ENCODE measurements at regions not wholly inside any gene's neighbourhood (a gene's known extent, or its start where the extent isn't known, plus 50 kb on each side); places are given as distances from the start of the nearest gene placed in this dataset.

GRCh38 chr4:117249333-117249732 is 164.0 kb upstream of the TRAM1L1 start:
- DNase-seq: no peak
- Mint-ChIP-seq H3K9me3 (peaks cover 7 to 21% of the 10 kb centered on the region in 2 donors), H3K27ac (no peak overlapping the region), H3K27me3 (no peaks in the 10 kb centered on the region), H3K4me3 (no peak overlapping the region), H3K4me1 (no peaks in the 10 kb centered on the region), H3K36me3 (no peaks in the 10 kb centered on the region)
- no peak for ATAC-seq (replicated peaks)

GRCh38 chr4:117264072-117264471 is 178.7 kb upstream of the TRAM1L1 start:
- DNase-seq (no peak), ATAC-seq (replicated peaks) (no peak)
- Mint-ChIP-seq H3K27ac (no peak overlapping the region), H3K9me3 (peaks cover 0 to 5% of the 10 kb centered on the region in 2 donors), H3K27me3 (no peaks in the 10 kb centered on the region), H3K4me1 (no peaks in the 10 kb centered on the region), H3K36me3 (no peaks in the 10 kb centered on the region), H3K4me3 (no peak overlapping the region)

GRCh38 chr4:117267317-117267716 is 181.9 kb upstream of the TRAM1L1 start:
- ATAC-seq (replicated peaks) (no peak), DNase-seq (no peak)
- no peak overlapping the region for H3K27ac Mint-ChIP-seq
- H3K9me3 Mint-ChIP-seq: peaks cover 0 to 4% of the 10 kb centered on the region in 2 donors
- no peak overlapping the region for H3K4me3 Mint-ChIP-seq
- no peaks in the 10 kb centered on the region for H3K27me3 Mint-ChIP-seq
- H3K4me1 Mint-ChIP-seq: no peaks in the 10 kb centered on the region
- H3K36me3 Mint-ChIP-seq: no peaks in the 10 kb centered on the region

DNA sequence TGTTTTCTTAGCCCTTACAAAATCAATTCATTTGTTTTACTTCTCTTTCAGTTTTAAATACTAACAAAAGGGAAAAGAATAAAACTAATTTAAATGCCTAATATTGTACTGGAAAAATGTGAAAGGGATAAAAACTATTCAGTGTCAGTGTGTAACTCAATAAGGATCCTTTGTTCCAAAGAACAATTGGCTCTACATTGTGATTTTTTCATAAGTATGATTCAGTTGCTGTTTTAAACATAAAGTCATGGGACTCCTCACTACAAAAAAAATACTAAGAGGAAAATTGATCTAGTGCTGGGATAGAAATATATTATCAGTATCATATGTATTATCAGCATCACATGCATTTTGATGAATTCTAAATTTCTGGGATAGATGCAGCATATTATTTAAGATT is 199.4 kb upstream of the TRAM1L1 start:
- DNase-seq: no peak
- ATAC-seq (replicated peaks): no peak
- no peak overlapping the region for H3K4me3 Mint-ChIP-seq
- no peak overlapping the region for H3K27ac Mint-ChIP-seq
- H3K27me3 Mint-ChIP-seq: no peaks in the 10 kb centered on the region
- no peaks in the 10 kb centered on the region for H3K9me3 Mint-ChIP-seq
- no peaks in the 10 kb centered on the region for H3K4me1 Mint-ChIP-seq
- no peaks in the 10 kb centered on the region for H3K36me3 Mint-ChIP-seq

- DNase-seq (no peak), ATAC-seq (replicated peaks) (no peak)
- Mint-ChIP-seq H3K27ac (no peak overlapping the region), H3K9me3 (peaks cover 0 to 2% of the 10 kb centered on the region in 2 donors), H3K27me3 (no peaks in the 10 kb centered on the region), H3K4me1 (no peaks in the 10 kb centered on the region), H3K36me3 (no peaks in the 10 kb centered on the region), H3K4me3 (no peak overlapping the region)
These were observed 208.4 kb upstream of the TRAM1L1 start for GRCh38 chr4:117293784-117294183.

DNA sequence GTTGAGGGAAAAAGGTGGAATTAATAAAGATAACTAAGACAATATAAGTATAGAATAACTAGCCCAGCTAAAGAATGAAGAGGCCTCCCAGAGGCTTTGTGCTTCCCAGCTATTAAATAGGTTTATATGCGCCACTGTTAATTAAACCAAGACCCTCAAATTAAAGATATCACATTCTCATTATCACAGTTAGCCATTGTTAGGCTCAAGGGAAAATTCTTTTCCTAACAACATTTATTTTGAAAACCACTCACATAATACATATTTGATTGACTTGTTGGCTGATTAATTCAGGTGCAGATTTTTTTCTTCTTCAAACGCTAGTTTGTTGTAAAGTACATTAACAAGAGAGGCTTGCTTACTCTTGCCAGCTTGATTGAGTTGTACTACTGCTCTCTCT is 216.8 kb upstream of the TRAM1L1 start:
- H3K27me3 Mint-ChIP-seq: no peaks in the 10 kb centered on the region
- H3K36me3 Mint-ChIP-seq: no peaks in the 10 kb centered on the region
- H3K4me1 Mint-ChIP-seq: no peaks in the 10 kb centered on the region
- no peak overlapping the region for H3K27ac Mint-ChIP-seq
- H3K4me3 Mint-ChIP-seq: no peak overlapping the region
- ATAC-seq (replicated peaks): no peak
- no peak for DNase-seq
- H3K9me3 Mint-ChIP-seq: no peaks in the 10 kb centered on the region

- DNase-seq (no peak), ATAC-seq (replicated peaks) (no peak)
- Mint-ChIP-seq H3K4me1 (no peaks in the 10 kb centered on the region), H3K27ac (no peak overlapping the region), H3K9me3 (peaks cover 2 to 6% of the 10 kb centered on the region in 2 donors), H3K36me3 (no peaks in the 10 kb centered on the region), H3K4me3 (no peak overlapping the region), H3K27me3 (no peaks in the 10 kb centered on the region)
These were observed 225.8 kb upstream of the TRAM1L1 start for GRCh38 chr4:117311215-117311614.

DNA sequence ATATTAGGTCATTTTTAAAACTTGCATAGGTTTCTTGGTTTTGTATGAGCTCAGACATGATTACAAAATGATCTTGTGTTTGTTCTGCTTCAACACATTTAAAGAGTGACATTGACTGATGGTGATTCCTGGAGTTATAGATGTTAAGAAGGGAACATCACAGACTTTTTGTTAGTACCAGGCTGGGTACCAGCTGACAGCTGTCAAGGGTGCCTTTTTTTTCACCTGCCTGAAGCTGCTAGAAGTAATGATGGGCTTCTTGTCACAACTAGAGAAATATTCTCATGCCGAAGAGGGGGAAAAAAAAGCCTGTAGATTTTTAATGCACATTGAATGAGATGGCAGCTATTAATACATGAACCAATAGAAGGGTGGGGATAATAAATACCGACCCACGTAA is 226.6 kb upstream of the TRAM1L1 start:
- ATAC-seq (replicated peaks): no peak
- Mint-ChIP-seq H3K36me3 (no peaks in the 10 kb centered on the region), H3K4me1 (no peaks in the 10 kb centered on the region), H3K27ac (no peak overlapping the region), H3K27me3 (no peaks in the 10 kb centered on the region), H3K9me3 (peaks cover 2 to 6% of the 10 kb centered on the region in 2 donors), H3K4me3 (no peak overlapping the region)
- no peak for DNase-seq

DNA sequence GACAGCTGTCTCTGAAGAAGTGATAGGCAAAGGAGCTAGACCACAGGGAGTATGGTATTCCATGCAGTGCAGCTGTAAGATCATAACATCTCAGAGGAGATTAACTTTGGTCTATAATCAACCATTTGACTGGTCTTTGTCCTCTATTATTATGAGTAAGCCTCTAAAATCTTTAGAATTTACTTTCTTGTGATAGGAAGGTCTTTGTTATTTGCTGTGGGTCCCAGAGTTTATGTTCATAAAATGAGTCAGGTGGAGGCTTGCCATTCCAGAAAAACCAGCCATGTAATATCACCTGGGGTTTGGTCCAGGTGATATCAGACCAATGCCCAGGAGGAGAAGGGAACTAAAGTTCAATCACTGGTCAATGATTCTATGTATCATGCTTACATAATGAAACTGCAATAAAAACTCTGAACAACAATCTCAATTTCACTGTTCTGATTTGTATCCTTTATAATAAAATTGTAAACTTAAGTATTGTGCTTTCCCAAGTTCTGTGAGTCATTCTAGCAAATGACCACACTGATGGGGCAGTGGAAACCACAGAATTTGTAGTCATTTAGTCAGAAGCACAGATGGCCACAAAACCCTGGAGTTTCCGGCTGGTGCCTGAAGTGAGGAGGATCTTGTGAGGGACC is 239.6 kb upstream of the TRAM1L1 start:
- Mint-ChIP-seq H3K27ac (no peak overlapping the region), H3K36me3 (no peaks in the 10 kb centered on the region), H3K27me3 (no peaks in the 10 kb centered on the region), H3K9me3 (no peaks in the 10 kb centered on the region), H3K4me1 (no peaks in the 10 kb centered on the region), H3K4me3 (no peak overlapping the region)
- no peak for DNase-seq
- ATAC-seq (replicated peaks): no peak

- Mint-ChIP-seq H3K4me1 (no peaks in the 10 kb centered on the region), H3K27me3 (no peaks in the 10 kb centered on the region), H3K4me3 (no peak overlapping the region), H3K9me3 (no peaks in the 10 kb centered on the region), H3K36me3 (no peaks in the 10 kb centered on the region), H3K27ac (no peak overlapping the region)
- ATAC-seq (replicated peaks): no peak
- no peak for DNase-seq
These were observed 240.7 kb upstream of the TRAM1L1 start for GRCh38 chr4:117326091-117326490.

- ATAC-seq (replicated peaks) (no peak), DNase-seq (no peak)
- Mint-ChIP-seq H3K27ac (no peak overlapping the region), H3K4me3 (no peak overlapping the region), H3K9me3 (no peaks in the 10 kb centered on the region), H3K4me1 (no peaks in the 10 kb centered on the region), H3K36me3 (no peaks in the 10 kb centered on the region), H3K27me3 (no peaks in the 10 kb centered on the region)
These were observed 242.1 kb upstream of the TRAM1L1 start for GRCh38 chr4:117327491-117327890.

- Mint-ChIP-seq H3K4me1 (no peaks in the 10 kb centered on the region), H3K36me3 (no peaks in the 10 kb centered on the region), H3K27ac (no peak overlapping the region), H3K9me3 (no peaks in the 10 kb centered on the region), H3K27me3 (no peaks in the 10 kb centered on the region), H3K4me3 (no peak overlapping the region)
- no peak for ATAC-seq (replicated peaks)
- no peak for DNase-seq
These were observed 243.0 kb upstream of the TRAM1L1 start for GRCh38 chr4:117328333-117328732.

DNA sequence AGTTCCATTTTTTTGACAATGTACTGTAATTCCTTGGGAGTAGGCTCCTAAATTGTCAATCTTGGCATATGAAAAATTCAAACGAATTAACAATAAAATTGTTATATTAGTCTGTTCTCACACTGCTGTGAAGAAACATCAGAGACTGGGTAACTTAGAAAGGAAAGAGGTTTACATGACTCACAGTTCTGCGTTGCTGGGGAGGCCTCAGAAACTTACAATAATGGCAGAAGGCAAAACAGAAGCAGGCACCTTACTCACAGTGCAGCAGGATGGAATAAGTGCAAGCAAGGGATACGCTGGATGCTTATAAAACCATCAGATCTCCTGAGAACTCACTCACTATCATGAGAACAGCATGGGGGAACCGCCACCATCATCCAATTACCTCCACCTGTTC is 246.4 kb upstream of the TRAM1L1 start:
- H3K9me3 Mint-ChIP-seq: no peaks in the 10 kb centered on the region
- ATAC-seq (replicated peaks): no peak
- H3K27ac Mint-ChIP-seq: no peak overlapping the region
- H3K4me1 Mint-ChIP-seq: no peaks in the 10 kb centered on the region
- no peak overlapping the region for H3K4me3 Mint-ChIP-seq
- no peaks in the 10 kb centered on the region for H3K27me3 Mint-ChIP-seq
- H3K36me3 Mint-ChIP-seq: no peaks in the 10 kb centered on the region
- DNase-seq: no peak

DNA sequence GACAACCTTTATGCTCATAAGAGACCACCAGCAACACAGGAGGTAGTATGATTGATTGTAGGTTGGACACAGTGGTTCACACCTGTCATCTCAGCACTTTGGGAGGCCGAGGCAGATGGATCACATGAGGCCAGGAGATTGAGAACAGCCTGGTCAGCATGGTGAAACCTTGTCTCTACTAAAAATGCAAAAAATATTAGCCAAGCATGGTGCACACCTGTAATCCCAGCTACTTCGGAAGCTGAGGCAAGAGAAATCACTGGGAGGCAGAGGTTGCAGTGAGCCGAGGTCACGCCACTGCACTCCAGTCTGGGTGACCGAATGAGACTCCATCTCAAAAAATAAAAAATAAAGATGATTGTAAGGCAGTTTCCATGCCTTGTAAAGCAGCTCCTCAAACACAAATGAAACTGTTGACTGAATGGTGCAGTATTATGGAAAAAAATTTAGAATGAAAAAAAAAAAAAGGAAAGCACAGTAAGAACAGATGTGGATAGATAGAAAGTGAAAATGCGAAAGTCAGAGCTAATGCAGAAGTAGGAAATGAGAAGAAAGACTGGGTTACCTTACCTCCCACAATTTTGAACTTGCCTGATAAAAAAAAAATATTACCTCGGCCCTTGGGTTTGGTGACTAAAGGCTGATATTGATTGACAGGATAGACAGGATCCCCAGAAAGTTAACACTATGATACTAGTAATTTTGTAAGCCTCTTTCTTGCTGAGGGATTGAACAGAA is 249.2 kb upstream of the TRAM1L1 start:
- ATAC-seq (replicated peaks): no peak
- Mint-ChIP-seq H3K27me3 (no peaks in the 10 kb centered on the region), H3K9me3 (peaks cover 0 to 4% of the 10 kb centered on the region in 2 donors), H3K4me1 (no peaks in the 10 kb centered on the region), H3K27ac (no peak overlapping the region), H3K36me3 (no peaks in the 10 kb centered on the region), H3K4me3 (no peak overlapping the region)
- no peak for DNase-seq

- Mint-ChIP-seq H3K27ac (no peak overlapping the region), H3K4me1 (no peaks in the 10 kb centered on the region), H3K9me3 (no peaks in the 10 kb centered on the region), H3K4me3 (no peak overlapping the region), H3K27me3 (no peaks in the 10 kb centered on the region), H3K36me3 (no peaks in the 10 kb centered on the region)
- no peak for ATAC-seq (replicated peaks)
- no peak for DNase-seq
These were observed 272.1 kb upstream of the TRAM1L1 start for GRCh38 chr4:117357437-117357836.

All from stimulated activated naive B cell treated with anti-CD40 and anti-IgM and Interleukin-4, amounts not matched to agents 10 μg/mL and 1 μg/mL and 100 μg/mL, for 72 hours (primary cell).